ENCODE measurements at regions not wholly inside any gene's neighbourhood (a gene's known extent, or its start where the extent isn't known, plus 50 kb on each side); places are given as distances from the start of the nearest gene placed in this dataset.

- TF ChIP-seq POLR2A (IDR thresholded peaks at IDR 0.05) = no peak
- TF ChIP-seq, protein P1, sequence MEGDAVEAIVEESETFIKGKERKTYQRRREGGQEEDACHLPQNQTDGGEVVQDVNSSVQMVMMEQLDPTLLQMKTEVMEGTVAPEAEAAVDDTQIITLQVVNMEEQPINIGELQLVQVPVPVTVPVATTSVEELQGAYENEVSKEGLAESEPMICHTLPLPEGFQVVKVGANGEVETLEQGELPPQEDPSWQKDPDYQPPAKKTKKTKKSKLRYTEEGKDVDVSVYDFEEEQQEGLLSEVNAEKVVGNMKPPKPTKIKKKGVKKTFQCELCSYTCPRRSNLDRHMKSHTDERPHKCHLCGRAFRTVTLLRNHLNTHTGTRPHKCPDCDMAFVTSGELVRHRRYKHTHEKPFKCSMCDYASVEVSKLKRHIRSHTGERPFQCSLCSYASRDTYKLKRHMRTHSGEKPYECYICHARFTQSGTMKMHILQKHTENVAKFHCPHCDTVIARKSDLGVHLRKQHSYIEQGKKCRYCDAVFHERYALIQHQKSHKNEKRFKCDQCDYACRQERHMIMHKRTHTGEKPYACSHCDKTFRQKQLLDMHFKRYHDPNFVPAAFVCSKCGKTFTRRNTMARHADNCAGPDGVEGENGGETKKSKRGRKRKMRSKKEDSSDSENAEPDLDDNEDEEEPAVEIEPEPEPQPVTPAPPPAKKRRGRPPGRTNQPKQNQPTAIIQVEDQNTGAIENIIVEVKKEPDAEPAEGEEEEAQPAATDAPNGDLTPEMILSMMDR (IDR thresholded peaks at IDR 0.05) = no peak
Observed at GRCh38 chr2:18380321-18380720, 180.1 kb downstream of the RDH14 start.
